GM12878 (cell line): ENCODE measurements at regions not wholly inside any gene's neighbourhood (a gene's known extent, or its start where the extent isn't known, plus 50 kb on each side); places are given as distances from the start of the nearest gene placed in this dataset.

Experiments
- ATAC-seq: fragments of 200-7000 bp; cut with Tn5 transposase; 3 replicates; pipeline ENCODE4 v1.9.1; 2020; ENCODE audit warnings: mild to moderate bottlenecking, moderate library complexity
- BruUV-seq: library from RNA; stranded (reverse); fragments of 400-500 nt; replicated peaks from 2 replicates; lab custom pipeline; 2021; lab: Mats Ljungman, UMichigan
- CTCF ChIA-PET: fragments of 300-600 bp; sonication (Branson Sonifier 250); formaldehyde crosslinking; extraction: SDS; loops from one replicate; lab custom pipeline; 2021; ENCODE audit warnings: inconsistent platforms; lab: Yijun Ruan, JAX
- POLR2A ChIA-PET: fragments of 350-600 bp; formaldehyde crosslinking; extraction: SDS; loops from one replicate; lab custom pipeline; 2021; ENCODE audit warnings: inconsistent platforms; lab: Charles Lee
- RAD21 ChIA-PET: fragments of 300-600 bp; sonication (Branson Sonifier 250); formaldehyde crosslinking; loops from one replicate; lab custom pipeline; 2023; ENCODE audit warnings: antibody characterized with exemption; ENCODE audit not compliant: unreplicated experiment; lab: Charles Lee
- SMC1A ChIA-PET: fragments of 300-600 bp; sonication (Branson Sonifier 250); formaldehyde crosslinking; loops from one replicate; lab custom pipeline; 2023; ENCODE audit not compliant: unreplicated experiment, uncharacterized antibody; lab: Charles Lee
- DNase-seq: peaks from one replicate; pipeline ENCODE4 v3.0.0-alpha.2; 2011; ENCODE audit warnings: low read depth, low spot score
- FAIRE-seq: peaks from 3 replicates; lab custom pipeline; 2011; peaks lifted over from hg19 to GRCh38; lab: Jason Lieb, UNC
- H2AFZ ChIP-seq: 2 replicates; pipeline ENCODE4 v1.6.0; 2011; ENCODE audit warnings: low read depth, low read length, control low read depth; ENCODE audit not compliant: control insufficient read depth
- H3K27ac ChIP-seq: 2 replicates; pipeline ENCODE4 v1.5.1; 2011; ENCODE audit warnings: control low read depth; ENCODE audit not compliant: control insufficient read depth, insufficient read depth
- H3K27me3 ChIP-seq, 2 experiments: replicated peaks in 1 of 2; 2 replicates each; pipeline versions ENCODE4 v1.6.0 to v1.6.1; 2011; ENCODE audit warnings: low read length in 1 of 2; ENCODE audit not compliant: control insufficient read depth in 2 of 2, insufficient read depth in 2 of 2
- H3K36me3 ChIP-seq, 2 experiments: 2 replicates each; pipeline ENCODE4 v1.5.1; 2011; ENCODE audit warnings: low read length in 1 of 2; ENCODE audit not compliant: control insufficient read depth in 2 of 2, insufficient read depth in 2 of 2
- H3K4me1 ChIP-seq: 2 replicates; pipeline ENCODE4 v1.6.1; 2011; ENCODE audit warnings: mild to moderate bottlenecking, low read length, moderate library complexity, mixed read lengths; ENCODE audit not compliant: control insufficient read depth, insufficient read depth
- H3K4me2 ChIP-seq: 2 replicates; pipeline ENCODE4 v1.6.0; 2011; ENCODE audit warnings: control low read depth; ENCODE audit not compliant: control insufficient read depth, insufficient read depth
- H3K4me3 ChIP-seq: fragments of 200-600 bp; sonication (generic); 2 replicates; pipeline ENCODE4 v1.5.1; 2016
- H3K79me2 ChIP-seq: 2 replicates; pipeline ENCODE4 v1.6.0; 2011; ENCODE audit warnings: low read length; ENCODE audit not compliant: control insufficient read depth, insufficient read depth
- H3K9ac ChIP-seq: 2 replicates; pipeline ENCODE4 v1.8.0; 2011; ENCODE audit warnings: low read length, control low read depth, mixed read lengths; ENCODE audit not compliant: control insufficient read depth, insufficient read depth
- H3K9me3 ChIP-seq: replicated peaks from 3 replicates; pipeline ENCODE4 v1.5.1; 2011; ENCODE audit warnings: mild to moderate bottlenecking, low read length; ENCODE audit not compliant: control insufficient read depth, insufficient read depth
- H4K20me1 ChIP-seq: 2 replicates; pipeline ENCODE4 v1.6.0; 2011; ENCODE audit not compliant: control insufficient read depth, insufficient read depth
- in situ Hi-C: fragments of 300-500 bp; cut with MboI; formaldehyde crosslinking; loops from 9 replicates; pipeline ENCODE4 v1.14.3; 2018; ENCODE audit warnings: mixed read lengths
- intact Hi-C: fragments of 100-400 bp; cut with micrococcal nuclease; formaldehyde crosslinking; loops from one replicate; pipeline ENCODE4 v1.14.2; 2022; ENCODE audit not compliant: unreplicated experiment
- TF ChIP-seq, protein P1 (sequence below), 3 experiments: IDR thresholded peaks in 2 of 3; conservative IDR thresholded peaks in 1 of 3; 2 replicates each; pipeline ENCODE4 v1.5.1; 2011; ENCODE audit warnings: low read depth in 3 of 3, low read length in 3 of 3, mild to moderate bottlenecking in 3 of 3, control low read depth in 2 of 3, moderate library complexity in 2 of 3, inconsistent platforms in 1 of 3, mixed read lengths in 1 of 3; ENCODE audit not compliant: control insufficient read depth in 2 of 3, insufficient read depth in 1 of 3; ENCODE audit errors: extremely low read depth in 1 of 3
- TF ChIP-seq, protein P2 (sequence below): fragments of 450-650 bp; formaldehyde crosslinking; IDR thresholded peaks from 2 replicates; pipeline ENCODE4 v1.4.0; 2020; ENCODE audit warnings: mild to moderate bottlenecking, moderate library complexity

DNA sequence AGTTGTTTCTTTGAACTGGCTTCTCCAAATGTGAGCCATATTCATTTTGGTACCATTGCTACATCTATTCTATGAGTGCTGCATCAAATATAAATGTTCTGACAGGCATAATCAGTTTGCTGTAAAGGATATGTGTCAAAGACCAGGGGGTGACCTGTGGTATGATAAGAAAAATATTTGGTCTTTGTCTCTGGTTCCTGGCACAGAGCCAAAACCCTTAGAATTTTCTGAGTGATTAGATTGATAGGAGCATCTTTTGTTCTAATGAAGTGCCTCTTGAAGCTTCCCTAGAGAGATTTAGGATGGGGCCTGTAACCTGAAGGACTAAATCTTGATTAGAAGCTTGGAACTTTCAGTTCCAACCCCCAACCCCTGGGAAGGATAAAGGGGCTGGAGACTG lies 256.3 kb downstream of the NNT start:
- H3K27ac ChIP-seq: no peak overlapping the region
- H3K9ac ChIP-seq: no peak overlapping the region
- ChIA-PET POLR2A (no interaction called here), CTCF (no interaction called here), RAD21 (no interaction called here), SMC1A (no interaction called here)
- no peak for FAIRE-seq
- H3K4me2 ChIP-seq: no peak overlapping the region
- H3K4me3 ChIP-seq: no peak overlapping the region
- no peak for DNase-seq
- no peak for ATAC-seq
- BruUV-seq: no TSS peak
- H3K4me1 ChIP-seq: no peaks in the 10 kb centered on the region
- no peak overlapping the region for H2AFZ ChIP-seq
- intact Hi-C loops: no loop called here
- no peaks in the 10 kb centered on the region for H3K79me2 ChIP-seq
- no peaks in the 10 kb centered on the region for H3K36me3 ChIP-seq
- H3K27me3 ChIP-seq: no peaks in the 10 kb centered on the region
- TF ChIP-seq, protein P1, sequence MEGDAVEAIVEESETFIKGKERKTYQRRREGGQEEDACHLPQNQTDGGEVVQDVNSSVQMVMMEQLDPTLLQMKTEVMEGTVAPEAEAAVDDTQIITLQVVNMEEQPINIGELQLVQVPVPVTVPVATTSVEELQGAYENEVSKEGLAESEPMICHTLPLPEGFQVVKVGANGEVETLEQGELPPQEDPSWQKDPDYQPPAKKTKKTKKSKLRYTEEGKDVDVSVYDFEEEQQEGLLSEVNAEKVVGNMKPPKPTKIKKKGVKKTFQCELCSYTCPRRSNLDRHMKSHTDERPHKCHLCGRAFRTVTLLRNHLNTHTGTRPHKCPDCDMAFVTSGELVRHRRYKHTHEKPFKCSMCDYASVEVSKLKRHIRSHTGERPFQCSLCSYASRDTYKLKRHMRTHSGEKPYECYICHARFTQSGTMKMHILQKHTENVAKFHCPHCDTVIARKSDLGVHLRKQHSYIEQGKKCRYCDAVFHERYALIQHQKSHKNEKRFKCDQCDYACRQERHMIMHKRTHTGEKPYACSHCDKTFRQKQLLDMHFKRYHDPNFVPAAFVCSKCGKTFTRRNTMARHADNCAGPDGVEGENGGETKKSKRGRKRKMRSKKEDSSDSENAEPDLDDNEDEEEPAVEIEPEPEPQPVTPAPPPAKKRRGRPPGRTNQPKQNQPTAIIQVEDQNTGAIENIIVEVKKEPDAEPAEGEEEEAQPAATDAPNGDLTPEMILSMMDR (IDR thresholded peaks at IDR 0.05 in 2 of 3, conservative IDR thresholded peaks at IDR 0.05 in 1 of 3; ENCODE audit: control insufficient read depth in 2 of 3, extremely low read depth in 1 of 3, insufficient read depth in 1 of 3, low read depth in 3 of 3, low read length in 3 of 3): no peak
- TF ChIP-seq, protein P2, sequence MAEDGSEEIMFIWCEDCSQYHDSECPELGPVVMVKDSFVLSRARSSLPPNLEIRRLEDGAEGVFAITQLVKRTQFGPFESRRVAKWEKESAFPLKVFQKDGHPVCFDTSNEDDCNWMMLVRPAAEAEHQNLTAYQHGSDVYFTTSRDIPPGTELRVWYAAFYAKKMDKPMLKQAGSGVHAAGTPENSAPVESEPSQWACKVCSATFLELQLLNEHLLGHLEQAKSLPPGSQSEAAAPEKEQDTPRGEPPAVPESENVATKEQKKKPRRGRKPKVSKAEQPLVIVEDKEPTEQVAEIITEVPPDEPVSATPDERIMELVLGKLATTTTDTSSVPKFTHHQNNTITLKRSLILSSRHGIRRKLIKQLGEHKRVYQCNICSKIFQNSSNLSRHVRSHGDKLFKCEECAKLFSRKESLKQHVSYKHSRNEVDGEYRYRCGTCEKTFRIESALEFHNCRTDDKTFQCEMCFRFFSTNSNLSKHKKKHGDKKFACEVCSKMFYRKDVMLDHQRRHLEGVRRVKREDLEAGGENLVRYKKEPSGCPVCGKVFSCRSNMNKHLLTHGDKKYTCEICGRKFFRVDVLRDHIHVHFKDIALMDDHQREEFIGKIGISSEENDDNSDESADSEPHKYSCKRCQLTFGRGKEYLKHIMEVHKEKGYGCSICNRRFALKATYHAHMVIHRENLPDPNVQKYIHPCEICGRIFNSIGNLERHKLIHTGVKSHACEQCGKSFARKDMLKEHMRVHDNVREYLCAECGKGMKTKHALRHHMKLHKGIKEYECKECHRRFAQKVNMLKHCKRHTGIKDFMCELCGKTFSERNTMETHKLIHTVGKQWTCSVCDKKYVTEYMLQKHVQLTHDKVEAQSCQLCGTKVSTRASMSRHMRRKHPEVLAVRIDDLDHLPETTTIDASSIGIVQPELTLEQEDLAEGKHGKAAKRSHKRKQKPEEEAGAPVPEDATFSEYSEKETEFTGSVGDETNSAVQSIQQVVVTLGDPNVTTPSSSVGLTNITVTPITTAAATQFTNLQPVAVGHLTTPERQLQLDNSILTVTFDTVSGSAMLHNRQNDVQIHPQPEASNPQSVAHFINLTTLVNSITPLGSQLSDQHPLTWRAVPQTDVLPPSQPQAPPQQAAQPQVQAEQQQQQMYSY: no peak
- no peaks in the 10 kb centered on the region for H3K9me3 ChIP-seq
- in situ Hi-C loops: no loop called here
- H4K20me1 ChIP-seq: no peaks in the 10 kb centered on the region
